ENCODE measurements at regions not wholly inside any gene's neighbourhood (a gene's known extent, or its start where the extent isn't known, plus 50 kb on each side); places are given as distances from the start of the nearest gene placed in this dataset.
"Not testable (repeated sequence)": the region's sequence is repeated elsewhere in the genome, so short reads cannot be mapped to it uniquely, and the experiment has no call there.

DNA sequence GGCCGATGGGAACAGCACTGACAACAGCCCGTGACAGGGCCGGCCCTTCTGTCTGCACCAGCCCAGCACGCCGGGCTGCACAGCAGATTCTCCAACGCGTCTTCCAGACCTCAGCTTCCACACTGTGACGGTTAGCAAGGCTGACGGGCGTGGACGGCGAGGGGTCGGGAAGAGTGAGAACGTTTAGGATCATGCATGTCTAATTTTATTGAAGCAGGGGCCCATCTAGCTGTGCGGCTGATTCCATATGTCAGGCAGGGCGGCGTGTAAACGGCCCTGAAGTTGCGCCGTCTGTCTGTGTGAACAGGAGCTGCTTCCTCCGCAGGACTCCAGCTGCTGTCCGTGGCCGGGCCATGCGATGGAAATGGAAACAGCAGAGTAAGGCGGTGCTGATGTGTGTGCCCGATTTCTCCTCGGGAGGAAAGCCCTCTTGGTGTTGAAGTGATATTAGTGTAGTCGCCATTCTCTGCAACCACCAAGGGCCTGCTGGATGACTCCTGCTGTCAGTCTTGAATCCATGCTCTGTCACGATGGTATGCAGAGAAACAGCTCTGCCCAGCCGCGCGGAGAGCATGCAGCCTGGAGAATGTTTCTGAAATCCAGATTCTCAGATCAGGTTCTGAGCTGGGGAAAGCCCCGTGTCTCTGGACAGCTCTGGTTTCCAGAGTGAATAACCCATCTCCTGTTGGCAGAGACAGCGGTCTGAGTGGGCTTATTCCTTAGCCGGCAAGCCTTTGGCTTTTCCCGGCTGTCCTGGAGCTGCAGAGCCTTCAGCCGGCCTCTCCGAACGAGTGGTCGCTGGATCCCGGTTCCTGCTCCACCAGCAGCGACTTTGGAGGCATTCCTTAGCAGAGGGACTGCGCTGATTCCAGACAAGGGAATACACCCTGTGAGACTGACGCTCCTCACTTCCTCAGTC is 158.1 kb upstream of the UBE3A start:
- 78% methylated on average over 44 of the region's 44 CpGs for WGBS
- Histone ChIP-seq H3K4me1 (ENCODE audit: insufficient read depth) (no peaks in the 10 kb centered on the region), H3K4me3 (ENCODE audit: low read depth, low read length) (no peak overlapping the region), H3K36me3 (ENCODE audit: insufficient read depth) (no peaks in the 10 kb centered on the region), H3K27ac (ENCODE audit: low read depth) (no peak overlapping the region)
- DNase-seq (ENCODE audit: extremely low spot score) = no peak

DNA sequence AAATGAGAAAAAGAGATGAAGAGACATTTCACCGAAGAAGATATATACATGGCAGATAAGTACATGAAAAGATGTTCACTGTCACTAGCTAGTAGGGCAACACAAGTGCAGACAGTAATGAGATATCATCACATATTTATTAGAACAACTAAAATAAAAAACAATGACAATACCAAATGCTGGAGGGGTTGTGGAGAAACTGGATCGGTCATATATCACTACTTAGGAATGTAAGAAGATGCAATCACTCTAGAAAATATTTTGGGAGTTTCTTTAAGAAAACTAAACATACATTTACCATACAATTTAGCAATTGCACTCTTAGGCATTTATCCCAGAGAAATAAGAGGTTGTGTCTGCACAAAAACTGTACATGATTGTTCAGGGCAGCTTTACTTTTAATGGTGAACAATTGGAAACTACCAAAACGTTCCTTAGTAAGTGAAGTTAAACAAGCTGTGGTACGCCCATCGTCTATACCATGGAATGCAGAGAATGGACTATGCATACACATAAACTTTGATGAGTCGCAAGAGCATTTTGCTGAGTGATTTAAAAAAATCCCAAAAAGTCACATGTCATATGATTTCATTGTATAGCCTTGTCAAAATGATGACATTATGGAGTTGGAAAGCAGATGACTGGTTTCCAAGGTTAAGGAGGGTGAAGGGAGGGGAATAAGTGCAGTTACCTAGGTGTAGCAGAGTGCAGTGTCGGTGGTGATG is 149.0 kb upstream of the UBE3A start:
- H3K36me3 ChIP-seq (ENCODE audit: insufficient read depth) = no peaks in the 10 kb centered on the region
- H3K27ac ChIP-seq (ENCODE audit: low read depth) = no peak overlapping the region
- DNase-seq (ENCODE audit: extremely low spot score) = no peak
- WGBS = 83% methylated on average over 7 of the region's 7 CpGs
- H3K4me1 ChIP-seq (ENCODE audit: insufficient read depth) = no peaks in the 10 kb centered on the region
- no peak overlapping the region for H3K4me3 ChIP-seq (ENCODE audit: low read depth, low read length)

DNA sequence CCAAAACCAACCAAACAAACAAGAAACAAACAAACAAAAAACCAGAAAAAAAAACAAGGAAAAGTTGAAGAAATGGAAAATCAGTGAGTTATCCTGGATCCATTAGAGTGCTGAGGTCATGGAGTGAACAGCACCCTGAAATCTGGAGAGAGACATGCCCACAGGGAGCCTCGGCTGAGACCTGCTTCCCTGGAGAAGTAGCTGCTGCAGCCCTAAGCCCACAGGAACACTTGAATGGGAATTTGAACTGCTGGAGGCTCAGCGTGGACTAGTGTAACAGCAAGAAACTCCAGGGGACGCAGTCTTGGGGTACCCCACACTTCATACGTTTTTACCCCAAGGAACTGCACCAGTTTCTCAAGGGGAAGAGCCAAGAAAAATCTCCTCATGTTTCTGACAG is 144.1 kb upstream of the UBE3A start:
- WGBS = 65% methylated on average over 4 of the region's 4 CpGs
- H3K27ac ChIP-seq (ENCODE audit: low read depth) = no peak overlapping the region

DNA sequence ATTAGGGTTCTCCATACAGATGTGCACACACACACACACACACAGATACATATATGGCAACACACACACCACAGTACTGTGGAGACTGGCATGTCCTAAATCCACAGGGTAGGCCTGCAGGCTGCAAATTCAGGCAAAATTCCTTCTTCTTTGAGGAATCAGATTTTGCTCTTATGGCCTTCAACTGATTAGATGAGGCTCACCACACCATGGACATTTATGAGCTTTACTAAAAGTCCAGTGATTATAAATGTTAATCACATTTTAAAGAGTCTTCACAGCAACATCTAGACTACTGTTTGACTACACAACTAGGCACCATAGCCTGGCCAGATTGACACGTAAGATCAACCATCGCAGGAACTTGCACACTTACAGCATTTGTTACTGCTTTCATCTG is 140.3 kb upstream of the UBE3A start:
- Histone ChIP-seq H3K36me3 (ENCODE audit: insufficient read depth) (no peaks in the 10 kb centered on the region), H3K4me3 (ENCODE audit: low read depth, low read length) (no peak overlapping the region), H3K4me1 (ENCODE audit: insufficient read depth) (no peaks in the 10 kb centered on the region), H3K27ac (ENCODE audit: low read depth) (no peak overlapping the region)
- WGBS = 98% methylated on average over 2 of the region's 2 CpGs
- no peak for DNase-seq (ENCODE audit: extremely low spot score)

More for the DNA sequence above, 144.1 kb upstream of the UBE3A start:
- Histone ChIP-seq H3K36me3 (ENCODE audit: insufficient read depth) (no peaks in the 10 kb centered on the region), H3K4me3 (ENCODE audit: low read depth, low read length) (no peak overlapping the region), H3K4me1 (ENCODE audit: insufficient read depth) (no peaks in the 10 kb centered on the region)
- no peak for DNase-seq (ENCODE audit: extremely low spot score)

DNA sequence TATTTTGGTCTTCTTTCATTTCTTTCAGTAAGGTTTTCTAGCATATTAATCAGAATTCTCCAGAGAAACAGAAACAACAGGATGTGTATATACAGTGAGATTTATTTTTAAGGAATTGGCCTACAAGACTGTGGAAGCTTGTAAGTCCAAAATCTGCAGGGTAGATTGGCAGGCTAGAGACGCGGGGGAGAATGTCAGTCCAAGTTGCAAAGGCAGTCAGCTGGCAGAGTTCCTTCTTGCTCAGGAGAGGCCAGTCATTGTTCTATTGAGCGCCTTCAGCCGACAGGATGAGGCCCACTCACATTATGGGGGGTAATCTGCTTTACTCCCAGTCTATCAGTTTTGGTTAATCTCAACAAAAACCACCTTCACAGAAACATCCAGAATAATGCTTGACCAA is 133.4 kb upstream of the UBE3A start:
- WGBS = 69% methylated on average over 4 of the region's 4 CpGs
- no peaks in the 10 kb centered on the region for H3K4me1 ChIP-seq (ENCODE audit: insufficient read depth)
- no peak overlapping the region for H3K27ac ChIP-seq (ENCODE audit: low read depth)

DNA sequence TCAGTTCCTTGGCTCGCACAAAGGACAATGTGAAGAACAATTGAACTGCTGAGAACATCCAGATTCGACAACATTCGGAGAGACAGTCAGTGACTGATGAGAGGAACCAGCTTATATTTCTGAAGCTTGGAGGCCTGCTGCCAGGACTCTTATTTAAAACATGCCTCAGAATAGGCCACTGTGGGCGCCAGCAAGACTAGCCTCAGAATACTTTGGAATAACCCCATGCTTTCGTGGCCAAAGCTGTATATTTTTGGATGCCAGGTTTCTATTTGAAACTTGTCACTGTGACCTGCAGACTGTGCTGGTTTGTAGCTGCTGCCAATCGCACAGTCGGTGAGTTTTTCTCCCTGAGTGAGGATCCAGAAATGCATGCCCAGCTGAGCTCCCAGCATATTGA is 129.9 kb upstream of the UBE3A start:
- 47% methylated on average over 7 of the region's 7 CpGs for WGBS
- Histone ChIP-seq H3K4me1 (ENCODE audit: insufficient read depth) (no peaks in the 10 kb centered on the region), H3K4me3 (ENCODE audit: low read depth, low read length) (no peak overlapping the region), H3K27ac (ENCODE audit: low read depth) (no peak overlapping the region), H3K36me3 (ENCODE audit: insufficient read depth) (no peaks in the 10 kb centered on the region)
- no peak for DNase-seq (ENCODE audit: extremely low spot score)

More for the DNA sequence above, 133.4 kb upstream of the UBE3A start:
- H3K36me3 ChIP-seq (ENCODE audit: insufficient read depth) = no peaks in the 10 kb centered on the region
- H3K4me3 ChIP-seq (ENCODE audit: low read depth, low read length) = no peak overlapping the region
- no peak for DNase-seq (ENCODE audit: extremely low spot score)

DNA sequence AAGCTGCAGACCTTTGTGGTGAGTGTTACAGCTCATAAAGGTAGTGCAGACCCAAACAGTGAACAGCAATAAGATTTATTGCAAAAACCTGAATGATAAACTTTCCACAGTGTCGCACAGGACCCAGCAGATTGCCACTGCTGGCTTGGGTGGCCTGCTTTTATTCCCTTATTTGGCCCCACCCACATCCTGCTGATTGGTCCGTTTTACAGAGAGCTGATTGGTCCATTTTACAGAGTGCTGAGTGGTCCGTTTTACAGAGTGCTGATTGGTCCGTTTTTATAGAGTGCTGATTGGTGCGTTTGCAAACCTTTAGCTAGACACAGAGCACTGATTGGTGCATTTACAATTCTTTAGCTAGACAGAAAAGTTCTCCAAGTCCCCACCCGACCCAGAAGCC is 127.7 kb upstream of the UBE3A start:
- not testable (repeated sequence) for H3K27ac ChIP-seq (ENCODE audit: low read depth); H3K4me3 ChIP-seq (ENCODE audit: low read depth, low read length); H3K4me1 ChIP-seq (ENCODE audit: insufficient read depth); H3K36me3 ChIP-seq (ENCODE audit: insufficient read depth); DNase-seq (ENCODE audit: extremely low spot score)
- WGBS = 74% methylated on average over 6 of the region's 6 CpGs

DNA sequence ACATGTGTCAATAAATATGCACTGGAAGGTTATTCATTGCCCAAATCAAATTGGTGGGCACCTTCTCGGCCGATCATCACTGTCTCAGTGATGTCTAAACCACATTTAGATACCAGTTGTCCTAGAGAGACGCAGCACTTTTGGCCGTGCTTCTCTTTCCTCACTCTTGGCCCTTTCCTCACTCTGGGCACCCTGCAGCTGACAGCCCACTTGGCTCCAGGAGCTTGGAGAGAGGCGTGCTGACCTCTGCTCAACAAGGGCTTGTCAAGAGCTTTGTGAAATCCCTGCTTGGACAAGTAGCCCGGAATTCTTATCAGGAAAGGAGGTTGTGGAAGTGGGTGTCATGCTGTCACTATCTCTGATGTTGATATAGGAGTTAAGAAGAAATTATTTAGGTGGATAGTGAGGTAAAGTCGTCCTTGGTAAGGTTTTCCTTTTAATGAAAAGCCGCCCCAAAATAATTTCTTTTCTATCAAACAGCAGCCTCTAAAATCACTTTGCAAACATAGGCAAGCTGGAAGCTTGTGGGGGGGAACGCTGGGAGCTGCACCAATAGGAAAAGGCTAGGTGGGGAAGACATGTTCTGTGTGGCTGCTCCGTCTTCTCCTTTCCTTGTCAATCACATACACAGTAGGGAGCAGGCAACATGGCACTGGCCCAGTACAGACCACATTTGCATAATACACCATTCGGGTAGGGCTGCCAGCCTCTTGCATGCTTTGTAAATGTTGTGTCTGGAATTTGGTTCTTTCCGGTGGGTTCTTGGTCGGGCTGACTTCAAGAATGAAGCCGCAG is 126.8 kb upstream of the UBE3A start:
- Histone ChIP-seq H3K36me3 (ENCODE audit: insufficient read depth) (no peaks in the 10 kb centered on the region), H3K27ac (ENCODE audit: low read depth) (no peak overlapping the region), H3K4me1 (ENCODE audit: insufficient read depth) (no peaks in the 10 kb centered on the region), H3K4me3 (ENCODE audit: low read depth, low read length) (no peak overlapping the region)
- DNase-seq (ENCODE audit: extremely low spot score) = no peak
- WGBS = 71% methylated on average over 14 of the region's 14 CpGs

DNA sequence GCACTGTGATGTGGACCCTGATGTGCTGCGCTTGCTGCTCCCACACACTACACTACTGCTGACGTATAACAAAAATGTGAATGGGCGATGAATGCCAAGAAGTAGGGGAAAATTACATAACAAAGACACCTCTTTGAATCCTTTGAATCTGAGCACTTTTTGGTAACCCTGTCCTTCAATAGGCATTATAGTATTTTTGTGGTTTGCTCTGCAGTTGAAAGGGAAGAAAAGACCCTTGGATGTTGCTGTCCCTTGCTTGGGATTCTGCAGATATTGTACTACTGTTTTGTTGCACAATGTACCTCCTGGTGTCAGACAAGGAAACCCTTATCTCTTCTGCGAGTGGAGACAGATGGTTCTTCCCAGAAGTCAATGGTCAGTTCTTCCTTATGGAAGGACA is 124.8 kb upstream of the UBE3A start:
- H3K4me3 ChIP-seq (ENCODE audit: low read depth, low read length) = no peak overlapping the region
- no peaks in the 10 kb centered on the region for H3K4me1 ChIP-seq (ENCODE audit: insufficient read depth)
- H3K27ac ChIP-seq (ENCODE audit: low read depth) = no peak overlapping the region
- no peak for DNase-seq (ENCODE audit: extremely low spot score)
- H3K36me3 ChIP-seq (ENCODE audit: insufficient read depth) = no peaks in the 10 kb centered on the region
- 74% methylated on average over 4 of the region's 4 CpGs for WGBS

DNA sequence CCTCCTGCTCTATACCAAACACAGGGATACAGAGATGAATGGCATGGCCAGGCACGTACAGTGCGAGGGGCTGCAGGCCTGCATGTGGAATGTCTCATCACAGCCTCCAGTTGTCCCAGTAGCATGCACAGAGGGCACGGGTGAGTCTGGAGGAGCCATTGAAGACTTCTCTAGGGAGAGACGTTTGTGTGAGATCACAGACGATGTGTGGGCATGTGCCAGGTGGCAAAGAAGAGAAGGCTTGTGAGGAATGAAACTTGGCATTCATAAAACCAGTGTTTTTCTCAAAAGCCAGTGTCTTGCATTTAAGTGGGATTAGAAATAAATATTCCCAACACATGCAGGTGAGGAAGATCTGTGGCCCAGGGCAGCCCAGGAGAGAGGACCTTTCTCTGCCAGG is 119.1 kb upstream of the UBE3A start:
- DNase-seq (ENCODE audit: extremely low spot score) = no peak
- no peaks in the 10 kb centered on the region for H3K4me1 ChIP-seq (ENCODE audit: insufficient read depth)
- H3K36me3 ChIP-seq (ENCODE audit: insufficient read depth) = no peaks in the 10 kb centered on the region
- H3K4me3 ChIP-seq (ENCODE audit: low read depth, low read length) = no peak overlapping the region
- H3K27ac ChIP-seq (ENCODE audit: low read depth) = no peak overlapping the region
- 85% methylated on average over 5 of the region's 5 CpGs for WGBS

DNA sequence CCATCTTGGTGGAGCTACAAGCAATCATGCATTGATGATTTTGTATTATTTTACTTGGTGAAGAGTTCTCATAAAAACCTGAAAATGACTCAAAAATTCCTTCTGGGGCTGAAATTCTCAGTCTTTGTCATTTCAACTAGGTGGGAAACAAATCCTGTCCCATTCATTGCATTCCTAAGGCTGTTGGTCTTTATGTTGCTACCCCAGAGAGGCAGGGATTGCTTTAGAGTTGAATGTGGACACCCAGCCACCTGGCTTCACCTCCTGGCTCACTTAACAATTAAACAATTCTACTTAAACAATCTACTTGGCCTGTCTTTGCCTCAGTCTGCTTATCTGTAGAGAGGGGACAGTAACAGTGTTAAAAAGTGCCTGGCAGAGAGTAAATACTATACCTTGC is 117.3 kb upstream of the UBE3A start:
- no peaks in the 10 kb centered on the region for H3K36me3 ChIP-seq (ENCODE audit: insufficient read depth)
- no peak overlapping the region for H3K27ac ChIP-seq (ENCODE audit: low read depth)
- DNase-seq (ENCODE audit: extremely low spot score) = no peak
- no peak overlapping the region for H3K4me3 ChIP-seq (ENCODE audit: low read depth, low read length)
- no peaks in the 10 kb centered on the region for H3K4me1 ChIP-seq (ENCODE audit: insufficient read depth)

DNA sequence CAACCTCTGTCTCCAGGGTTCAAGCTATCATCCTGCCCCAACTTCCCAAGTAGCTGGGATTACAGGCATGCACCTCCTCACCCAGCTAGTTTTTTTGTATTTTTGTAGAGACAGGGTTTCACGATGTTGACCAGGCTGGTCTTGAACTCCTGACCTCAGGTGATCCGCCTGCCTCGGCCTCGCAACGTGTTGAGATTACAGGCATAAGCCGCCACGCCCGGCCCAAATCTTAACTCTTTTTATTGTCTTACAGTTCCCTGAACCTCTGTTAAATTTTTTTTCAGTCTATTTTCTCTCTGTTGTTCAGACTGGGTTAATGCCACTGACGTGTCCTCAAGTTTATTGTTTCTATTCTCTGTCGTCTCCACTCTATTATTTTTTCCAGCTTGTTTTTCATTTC is 115.8 kb upstream of the UBE3A start:
- H3K36me3 ChIP-seq (ENCODE audit: insufficient read depth) = no peaks in the 10 kb centered on the region
- WGBS = 79% methylated on average over 10 of the region's 10 CpGs
- no peak overlapping the region for H3K4me3 ChIP-seq (ENCODE audit: low read depth, low read length)
- H3K27ac ChIP-seq (ENCODE audit: low read depth) = no peak overlapping the region
- no peak for DNase-seq (ENCODE audit: extremely low spot score)
- no peaks in the 10 kb centered on the region for H3K4me1 ChIP-seq (ENCODE audit: insufficient read depth)

DNA sequence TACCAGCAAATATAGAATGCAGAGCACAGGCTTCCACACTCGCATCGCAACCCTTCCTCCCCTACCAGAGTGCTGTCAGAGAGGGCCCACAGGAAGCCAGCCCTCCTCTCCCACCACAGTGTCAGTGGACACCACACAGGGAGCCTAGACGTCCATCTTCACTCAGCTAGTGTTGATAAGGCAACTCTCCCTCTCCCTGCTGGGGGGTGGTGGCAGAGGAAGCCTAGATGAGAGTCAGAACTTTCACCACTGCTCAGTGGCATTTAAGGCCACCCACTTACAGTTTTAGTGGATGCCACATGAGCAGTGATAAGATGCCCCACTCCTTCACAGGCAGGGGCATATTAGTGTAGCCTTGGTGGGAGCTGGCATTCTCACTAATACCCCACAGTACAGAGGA is 109.8 kb upstream of the UBE3A start:
- 72% methylated on average over 3 of the region's 3 CpGs for WGBS
- Histone ChIP-seq H3K36me3 (ENCODE audit: insufficient read depth) (no peaks in the 10 kb centered on the region), H3K4me3 (ENCODE audit: low read depth, low read length) (no peak overlapping the region), H3K27ac (ENCODE audit: low read depth) (no peak overlapping the region), H3K4me1 (ENCODE audit: insufficient read depth) (no peaks in the 10 kb centered on the region)
- no peak for DNase-seq (ENCODE audit: extremely low spot score)

All from urinary bladder (tissue), 3 donors.